ENCODE measurements at regions not wholly inside any gene's neighbourhood (a gene's known extent, or its start where the extent isn't known, plus 50 kb on each side); places are given as distances from the start of the nearest gene placed in this dataset.

DNA sequence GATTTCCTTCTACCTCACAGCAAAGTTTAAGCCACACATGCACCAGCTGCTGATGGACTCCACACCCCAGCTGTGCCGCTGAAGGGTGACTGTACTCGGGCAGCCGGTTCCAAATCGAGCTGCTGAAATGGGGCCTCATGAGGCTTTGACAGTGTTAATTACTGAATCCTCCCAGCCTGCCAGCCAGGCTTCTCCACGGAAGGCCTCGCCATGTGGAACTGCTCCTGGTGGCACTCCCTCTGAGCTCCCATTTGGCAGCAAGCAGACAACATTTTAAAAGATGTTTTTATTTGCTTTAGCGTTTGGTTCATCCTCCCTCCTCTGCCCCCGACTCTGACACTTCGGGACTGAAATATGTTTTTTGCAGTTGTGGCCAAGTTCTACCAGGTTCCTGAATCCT is 479.4 kb upstream of the MPDZ start:
- CTCF ChIA-PET = no interaction called here
- POLR2A ChIA-PET = no interaction called here

DNA sequence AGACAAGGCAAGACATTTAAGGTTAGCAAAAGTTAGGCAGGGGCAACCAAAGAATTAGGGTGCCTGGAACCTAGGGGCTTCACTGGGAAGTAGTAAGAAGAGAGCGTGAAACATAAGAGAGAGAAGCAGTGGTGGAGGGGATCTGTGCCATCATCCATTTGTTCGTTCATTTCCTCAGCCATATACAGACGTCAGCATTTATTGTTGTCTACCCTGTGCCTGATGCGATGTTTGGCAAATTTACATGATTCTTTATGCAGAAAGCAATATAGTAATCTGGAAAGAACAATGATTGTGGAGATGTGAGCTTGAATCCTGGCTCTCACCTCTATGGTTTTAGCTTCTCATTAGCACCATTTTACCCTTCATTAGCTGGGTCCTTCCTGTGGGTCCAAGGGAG is 477.5 kb upstream of the MPDZ start:
- no peak for TF ChIP-seq L3MBTL2 (conservative IDR thresholded peaks at IDR 0.05)
- no peak for TF ChIP-seq LEF1 (IDR thresholded peaks at IDR 0.05; ENCODE audit: borderline replicate concordance)
- TF ChIP-seq ZNF384 (IDR thresholded peaks at IDR 0.05) = no peak
- no peak for TF ChIP-seq CTBP1 (IDR thresholded peaks at IDR 0.05; ENCODE audit: borderline replicate concordance)
- TF ChIP-seq FOXA1 (IDR thresholded peaks at IDR 0.05) = no peak
- TF ChIP-seq FOXK2 (IDR thresholded peaks at IDR 0.05) = no peak
- TF ChIP-seq BHLHE40 (IDR thresholded peaks at IDR 0.05; ENCODE audit: borderline replicate concordance) = no peak

More for the DNA sequence above, 479.4 kb upstream of the MPDZ start:
- no peak for DNase-seq (ENCODE audit: extremely low spot score)
- TF ChIP-seq BHLHE40 (IDR thresholded peaks at IDR 0.05; ENCODE audit: borderline replicate concordance) (no peak), SP1 (IDR thresholded peaks at IDR 0.05) (no peak), CTBP1 (IDR thresholded peaks at IDR 0.05; ENCODE audit: borderline replicate concordance) (no peak), FOXA1 (IDR thresholded peaks at IDR 0.05) (no peak), ARNT (IDR thresholded peaks at IDR 0.05) (no peak), FOXK2 (IDR thresholded peaks at IDR 0.05) (no peak), ELF4 (IDR thresholded peaks at IDR 0.05) (no peak), LEF1 (IDR thresholded peaks at IDR 0.05; ENCODE audit: borderline replicate concordance) (no peak), SUZ12 (IDR thresholded peaks at IDR 0.05) (no peak), FOXM1 (IDR thresholded peaks at IDR 0.05; ENCODE audit: borderline replicate concordance) (no peak), TARDBP (IDR thresholded peaks at IDR 0.05) (no peak), L3MBTL2 (conservative IDR thresholded peaks at IDR 0.05) (no peak)

DNA sequence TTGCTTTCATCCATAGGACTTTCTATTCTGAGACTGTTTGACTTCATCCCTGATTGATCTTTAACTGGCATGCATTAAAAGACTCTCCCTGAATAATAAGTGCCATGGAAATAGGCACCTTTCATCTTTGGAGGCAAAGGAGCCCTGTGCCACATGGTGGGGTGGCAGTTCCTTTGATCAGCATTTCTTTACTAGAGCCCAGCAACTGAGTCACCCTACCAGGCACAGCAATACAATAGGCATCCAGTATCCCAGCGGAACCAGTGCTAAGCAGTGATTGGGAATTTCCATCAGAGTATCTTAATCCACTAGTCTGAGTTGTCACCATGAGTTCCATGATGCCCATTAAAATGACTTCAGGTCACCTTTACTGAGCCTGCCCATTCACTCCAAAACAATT is 476.1 kb upstream of the MPDZ start:
- DNase-seq (ENCODE audit: extremely low spot score) = no peak
- CTCF ChIA-PET = interaction anchor here (0.6 kb wide), 1 partner anchor 1947 kb away, joined by 3 read pairs; no protein-coding TSS in a partner anchor
- POLR2A ChIA-PET = no interaction called here

More for the DNA sequence above, 477.5 kb upstream of the MPDZ start:
- POLR2A ChIA-PET = no interaction called here
- CTCF ChIA-PET = no interaction called here
- DNase-seq (ENCODE audit: extremely low spot score) = no peak

DNA sequence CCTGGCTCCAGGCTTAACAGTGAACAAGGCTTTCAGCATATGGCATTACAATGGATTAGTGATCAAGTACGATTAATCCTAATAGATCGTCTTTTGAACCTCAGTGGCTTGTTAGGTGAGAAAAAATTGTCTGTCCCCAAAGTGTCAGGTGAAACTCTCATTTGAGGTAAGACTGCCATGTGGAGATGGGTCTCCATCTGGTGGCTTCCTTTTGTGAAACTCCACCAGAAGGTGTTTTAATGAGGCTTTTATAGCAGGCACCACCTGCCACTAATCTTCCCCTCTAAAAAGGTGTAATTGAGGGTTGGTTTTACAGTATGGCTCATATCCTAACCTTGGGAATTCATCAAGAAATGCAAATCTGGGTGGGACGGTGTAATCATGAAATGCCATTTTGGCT is 471.1 kb upstream of the MPDZ start:
- DNase-seq (ENCODE audit: extremely low spot score) = no peak
- CTCF ChIA-PET = no interaction called here
- TF ChIP-seq ZNF384 (IDR thresholded peaks at IDR 0.05) (no peak), BHLHE40 (IDR thresholded peaks at IDR 0.05; ENCODE audit: borderline replicate concordance) (no peak), FOXM1 (IDR thresholded peaks at IDR 0.05; ENCODE audit: borderline replicate concordance) (no peak), L3MBTL2 (conservative IDR thresholded peaks at IDR 0.05) (no peak), SP1 (IDR thresholded peaks at IDR 0.05) (no peak), FOXA1 (IDR thresholded peaks at IDR 0.05) (no peak), ARNT (IDR thresholded peaks at IDR 0.05) (no peak), HDGF (IDR thresholded peaks at IDR 0.05; ENCODE audit: borderline replicate concordance) (no peak), FOXK2 (IDR thresholded peaks at IDR 0.05) (no peak), NFRKB (IDR thresholded peaks at IDR 0.05) (no peak), LEF1 (IDR thresholded peaks at IDR 0.05; ENCODE audit: borderline replicate concordance) (no peak), SUZ12 (IDR thresholded peaks at IDR 0.05) (no peak), CTBP1 (IDR thresholded peaks at IDR 0.05; ENCODE audit: borderline replicate concordance) (no peak), TARDBP (IDR thresholded peaks at IDR 0.05) (no peak)
- TF ChIP-seq, protein P1, sequence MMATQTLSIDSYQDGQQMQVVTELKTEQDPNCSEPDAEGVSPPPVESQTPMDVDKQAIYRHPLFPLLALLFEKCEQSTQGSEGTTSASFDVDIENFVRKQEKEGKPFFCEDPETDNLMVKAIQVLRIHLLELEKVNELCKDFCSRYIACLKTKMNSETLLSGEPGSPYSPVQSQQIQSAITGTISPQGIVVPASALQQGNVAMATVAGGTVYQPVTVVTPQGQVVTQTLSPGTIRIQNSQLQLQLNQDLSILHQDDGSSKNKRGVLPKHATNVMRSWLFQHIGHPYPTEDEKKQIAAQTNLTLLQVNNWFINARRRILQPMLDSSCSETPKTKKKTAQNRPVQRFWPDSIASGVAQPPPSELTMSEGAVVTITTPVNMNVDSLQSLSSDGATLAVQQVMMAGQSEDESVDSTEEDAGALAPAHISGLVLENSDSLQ (IDR thresholded peaks at IDR 0.05) = no peak
- POLR2A ChIA-PET = no interaction called here

More for the DNA sequence above, 476.1 kb upstream of the MPDZ start:
- no peak for TF ChIP-seq FOXK2 (IDR thresholded peaks at IDR 0.05)
- TF ChIP-seq ELF4 (IDR thresholded peaks at IDR 0.05) = no peak
- TF ChIP-seq HDGF (IDR thresholded peaks at IDR 0.05; ENCODE audit: borderline replicate concordance) = no peak
- no peak for TF ChIP-seq FOXM1 (IDR thresholded peaks at IDR 0.05; ENCODE audit: borderline replicate concordance)
- no peak for TF ChIP-seq L3MBTL2 (conservative IDR thresholded peaks at IDR 0.05)
- TF ChIP-seq ARNT (IDR thresholded peaks at IDR 0.05) = no peak
- TF ChIP-seq ZNF384 (IDR thresholded peaks at IDR 0.05) = no peak
- TF ChIP-seq, protein P1 (IDR thresholded peaks at IDR 0.05) = no peak
- TF ChIP-seq SUZ12 (IDR thresholded peaks at IDR 0.05) = no peak
- TF ChIP-seq SP1 (IDR thresholded peaks at IDR 0.05) = no peak
- TF ChIP-seq BHLHE40 (IDR thresholded peaks at IDR 0.05; ENCODE audit: borderline replicate concordance) = no peak
- TF ChIP-seq CTBP1 (IDR thresholded peaks at IDR 0.05; ENCODE audit: borderline replicate concordance) = no peak
- no peak for TF ChIP-seq LEF1 (IDR thresholded peaks at IDR 0.05; ENCODE audit: borderline replicate concordance)
- no peak for TF ChIP-seq TARDBP (IDR thresholded peaks at IDR 0.05)
- TF ChIP-seq FOXA1 (IDR thresholded peaks at IDR 0.05) = no peak
- TF ChIP-seq NFRKB (IDR thresholded peaks at IDR 0.05) = no peak

DNA sequence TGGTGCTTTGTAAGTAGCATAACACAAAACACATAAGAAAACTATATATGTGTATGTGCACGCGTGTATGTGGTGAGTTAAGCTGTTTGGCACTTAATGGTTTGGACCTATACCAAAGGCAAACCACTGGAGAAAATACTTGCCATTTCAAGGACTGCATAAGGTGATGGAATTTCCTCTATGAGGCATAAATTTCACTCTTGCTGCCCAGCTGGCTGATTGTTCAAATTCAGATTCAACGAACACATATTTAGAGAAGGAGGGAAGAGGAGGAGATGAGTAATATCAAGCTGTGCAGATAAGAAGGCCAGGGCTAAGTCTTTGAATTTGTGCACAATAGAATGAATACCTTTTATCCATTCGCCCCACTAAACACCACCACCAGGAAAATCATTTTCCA is 470.6 kb upstream of the MPDZ start:
- POLR2A ChIA-PET = no interaction called here

More for the DNA sequence above, 470.6 kb upstream of the MPDZ start:
- CTCF ChIA-PET = no interaction called here
- no peak for DNase-seq (ENCODE audit: extremely low spot score)
- TF ChIP-seq L3MBTL2 (conservative IDR thresholded peaks at IDR 0.05) = no peak
- TF ChIP-seq ARNT (IDR thresholded peaks at IDR 0.05) = no peak
- no peak for TF ChIP-seq FOXA1 (IDR thresholded peaks at IDR 0.05)
- no peak for TF ChIP-seq CTBP1 (IDR thresholded peaks at IDR 0.05; ENCODE audit: borderline replicate concordance)
- TF ChIP-seq, protein P1 (IDR thresholded peaks at IDR 0.05) = no peak
- no peak for TF ChIP-seq LEF1 (IDR thresholded peaks at IDR 0.05; ENCODE audit: borderline replicate concordance)
- TF ChIP-seq HDGF (IDR thresholded peaks at IDR 0.05; ENCODE audit: borderline replicate concordance) = no peak
- no peak for TF ChIP-seq FOXK2 (IDR thresholded peaks at IDR 0.05)
- no peak for TF ChIP-seq FOXM1 (IDR thresholded peaks at IDR 0.05; ENCODE audit: borderline replicate concordance)
- TF ChIP-seq NFRKB (IDR thresholded peaks at IDR 0.05) = no peak
- TF ChIP-seq BHLHE40 (IDR thresholded peaks at IDR 0.05; ENCODE audit: borderline replicate concordance) = no peak
- TF ChIP-seq SP1 (IDR thresholded peaks at IDR 0.05) = no peak
- no peak for TF ChIP-seq ZNF384 (IDR thresholded peaks at IDR 0.05)
- TF ChIP-seq SUZ12 (IDR thresholded peaks at IDR 0.05) = no peak
- TF ChIP-seq TARDBP (IDR thresholded peaks at IDR 0.05) = no peak
- no peak for TF ChIP-seq ELF4 (IDR thresholded peaks at IDR 0.05)

All from HEK293T (cell line).